ENCODE measurements at regions not wholly inside any gene's neighbourhood (a gene's known extent, or its start where the extent isn't known, plus 50 kb on each side); places are given as distances from the start of the nearest gene placed in this dataset.
"Not testable (repeated sequence)": the region's sequence is repeated elsewhere in the genome, so short reads cannot be mapped to it uniquely, and the experiment has no call there.

DNA sequence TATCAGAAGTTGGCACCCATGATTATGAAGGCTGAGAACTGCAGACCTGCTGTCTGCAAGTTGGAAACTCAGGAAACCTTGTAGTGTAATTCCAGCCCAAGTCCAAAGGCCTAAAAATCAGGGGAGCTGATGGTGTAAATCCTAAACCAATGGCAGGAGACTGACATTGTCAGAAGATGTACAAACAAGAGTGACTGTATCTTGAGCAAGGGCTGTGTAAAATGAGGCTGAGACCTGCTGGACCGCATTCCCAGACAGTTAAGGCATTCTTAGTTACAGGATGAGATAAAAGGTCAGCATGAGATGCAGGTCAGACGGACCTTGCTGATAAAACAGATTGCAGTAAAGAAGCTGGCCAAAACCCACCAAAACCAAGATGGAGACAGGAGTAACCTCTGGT is 147.7 kb downstream of the COG6 start:
- DNase-seq (ENCODE audit: low read depth, low spot score): peak; percentile 26
- peak overlapping the region; percentile 3 for H3K27ac ChIP-seq

DNA sequence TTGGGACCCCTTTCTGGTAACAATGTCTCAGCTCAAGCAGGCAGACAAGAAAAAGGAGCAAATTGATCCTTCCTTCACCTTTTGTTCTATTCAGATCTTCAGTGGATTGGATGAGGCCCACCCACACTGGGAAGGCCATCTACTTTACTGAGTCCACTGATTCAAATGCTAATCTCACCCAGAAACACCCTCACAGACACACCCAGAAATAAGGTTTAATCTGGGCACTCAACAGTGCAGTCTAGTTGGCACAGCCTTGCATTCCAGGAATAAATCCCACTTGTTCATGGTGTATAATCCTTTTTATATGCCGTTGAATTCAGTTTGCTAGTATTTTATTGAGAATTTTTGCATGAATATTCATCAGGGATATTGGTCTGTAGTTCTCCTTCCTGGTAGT is 148.4 kb downstream of the COG6 start:
- no peak for DNase-seq (ENCODE audit: low read depth, low spot score)
- no peak overlapping the region for H3K27ac ChIP-seq

DNA sequence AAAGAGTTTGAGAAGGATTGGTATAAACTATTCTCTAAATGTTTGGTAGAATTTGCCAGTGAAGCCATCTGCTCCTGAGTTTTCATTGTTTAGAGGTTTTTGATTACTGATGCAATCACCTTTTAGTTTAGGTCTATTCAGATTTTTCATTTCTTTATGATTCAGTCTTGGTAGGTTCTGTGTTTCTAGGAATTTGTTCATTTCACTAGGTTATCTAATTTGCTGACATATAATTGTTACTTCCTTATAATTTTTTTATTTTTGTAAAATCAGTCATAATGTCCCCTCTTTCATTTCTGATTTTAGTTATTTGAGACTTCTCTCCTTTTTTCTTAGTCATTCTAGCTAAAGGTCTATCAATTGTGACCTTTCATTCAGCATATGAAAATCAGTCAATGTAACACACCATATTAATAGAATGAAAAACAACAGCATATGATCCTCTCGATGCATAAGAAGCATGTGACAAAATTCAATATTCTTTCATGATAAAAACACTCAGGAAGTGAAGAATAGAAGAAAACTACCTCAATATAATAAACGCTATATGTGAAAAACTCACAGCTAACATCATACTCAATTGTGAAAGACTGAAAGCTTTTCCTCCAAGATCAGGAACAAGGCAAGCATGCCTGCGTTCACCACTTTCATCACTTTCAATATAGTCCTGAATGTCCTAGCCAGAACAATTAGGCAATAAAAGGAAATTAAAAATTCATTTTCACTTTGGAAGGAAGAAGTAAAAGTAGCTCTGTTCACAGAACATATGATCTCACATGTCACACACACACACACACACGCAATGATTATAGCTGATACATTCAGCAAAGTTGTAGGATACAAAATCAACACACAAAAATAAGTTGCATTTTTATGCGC is 149.1 kb downstream of the COG6 start:
- DNase-seq (ENCODE audit: low read depth, low spot score): no peak
- H3K27ac ChIP-seq: no peak overlapping the region

DNA sequence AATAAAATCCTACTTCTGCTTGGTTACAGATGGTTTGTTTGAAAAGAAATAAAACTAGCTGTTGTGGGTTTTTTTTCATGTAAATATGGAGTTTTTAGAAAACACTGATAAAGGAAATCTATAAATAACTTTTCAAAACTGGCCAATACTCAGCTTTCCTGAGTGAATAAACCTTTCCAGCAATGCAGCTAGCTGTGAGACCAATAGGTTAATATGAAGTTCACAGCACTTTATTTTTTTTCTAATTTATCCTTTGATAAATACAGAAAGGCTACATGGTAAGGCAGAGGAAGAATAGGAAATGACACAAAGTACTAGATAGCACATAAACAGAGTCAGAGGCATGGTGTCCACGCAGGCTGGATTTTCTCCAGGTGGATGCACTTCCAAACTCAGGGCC is 154.0 kb downstream of the COG6 start:
- no peak for DNase-seq (ENCODE audit: low read depth, low spot score)
- no peak overlapping the region for H3K27ac ChIP-seq

DNA sequence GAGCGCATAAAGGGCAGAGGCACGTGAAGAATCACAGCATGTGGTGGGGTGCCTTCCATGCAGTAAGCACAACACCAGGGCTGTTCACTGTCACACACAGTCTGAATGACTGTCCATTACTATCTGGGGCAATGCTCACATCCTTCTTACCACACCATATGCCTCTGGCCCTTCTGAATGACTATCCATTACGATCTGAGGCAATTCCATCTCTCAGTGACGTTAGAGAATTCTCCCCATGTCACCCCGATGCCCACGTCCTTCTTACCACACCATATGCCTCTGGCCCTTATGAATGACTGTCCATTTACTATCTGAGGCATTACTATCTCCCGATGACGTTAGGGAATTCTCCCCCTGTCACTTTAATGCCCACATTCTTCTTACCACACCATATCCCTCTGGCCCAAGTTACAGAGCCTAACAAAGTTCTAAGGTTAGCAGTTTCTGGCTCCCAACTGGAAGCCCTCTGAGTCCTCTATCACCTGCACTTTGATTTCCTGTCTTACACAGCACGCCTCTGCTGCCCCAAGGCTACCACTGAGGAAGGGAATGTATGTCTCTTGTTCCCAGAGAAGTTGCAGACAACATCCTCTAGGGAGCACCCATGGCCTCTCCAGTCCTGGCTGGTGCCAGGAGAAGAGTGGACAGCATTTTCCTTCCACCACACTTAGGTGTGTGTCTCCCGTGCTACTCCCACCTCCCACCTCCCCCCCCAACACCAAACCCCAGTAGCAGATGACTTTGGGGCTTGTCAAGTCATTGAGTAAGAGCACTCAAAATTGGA is 154.8 kb downstream of the COG6 start:
- no peak overlapping the region for H3K27ac ChIP-seq

DNA sequence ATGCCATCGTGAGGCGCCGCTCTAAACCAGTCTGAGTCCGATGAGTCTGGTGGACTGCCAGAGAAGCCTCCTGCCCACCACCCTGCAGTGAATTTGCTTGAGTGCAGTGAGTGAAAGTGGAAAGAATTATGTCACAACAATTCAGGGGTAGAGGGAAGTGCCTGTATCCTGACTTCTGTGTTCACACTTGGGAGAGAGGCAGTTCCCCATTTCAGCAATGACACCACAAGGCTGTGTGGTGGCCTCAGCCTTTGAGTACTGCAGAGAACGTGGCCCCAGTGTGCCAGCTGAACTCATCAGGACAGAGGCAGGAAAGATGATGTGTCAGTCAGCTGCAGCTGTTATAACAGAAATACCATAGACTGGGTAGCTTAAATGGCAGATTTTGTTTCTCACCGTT is 155.6 kb downstream of the COG6 start:
- no peak for DNase-seq (ENCODE audit: low read depth, low spot score)
- no peak overlapping the region for H3K27ac ChIP-seq

More for the DNA sequence above, 154.8 kb downstream of the COG6 start:
- no peak for DNase-seq (ENCODE audit: low read depth, low spot score)

DNA sequence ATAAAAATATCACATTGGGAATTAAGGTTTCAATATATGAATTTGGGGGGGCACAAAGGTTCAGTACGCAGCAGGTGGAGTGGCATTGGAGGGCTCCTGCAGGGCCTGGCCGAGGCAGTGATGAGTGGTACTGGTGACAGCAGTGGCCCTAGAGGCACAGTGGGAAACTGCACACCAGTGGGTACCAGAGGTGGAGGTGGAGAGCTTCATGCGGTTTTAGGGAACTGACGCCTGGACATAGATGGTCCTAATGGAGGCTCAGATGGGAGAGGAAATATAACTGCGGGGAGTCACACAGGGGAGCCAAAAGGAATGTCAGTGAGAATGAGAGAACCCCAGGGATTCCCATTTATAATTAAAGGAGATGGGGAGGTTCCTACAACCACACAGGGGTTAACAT is 156.2 kb downstream of the COG6 start:
- DNase-seq (ENCODE audit: low read depth, low spot score): no peak
- H3K27ac ChIP-seq: no peak overlapping the region

DNA sequence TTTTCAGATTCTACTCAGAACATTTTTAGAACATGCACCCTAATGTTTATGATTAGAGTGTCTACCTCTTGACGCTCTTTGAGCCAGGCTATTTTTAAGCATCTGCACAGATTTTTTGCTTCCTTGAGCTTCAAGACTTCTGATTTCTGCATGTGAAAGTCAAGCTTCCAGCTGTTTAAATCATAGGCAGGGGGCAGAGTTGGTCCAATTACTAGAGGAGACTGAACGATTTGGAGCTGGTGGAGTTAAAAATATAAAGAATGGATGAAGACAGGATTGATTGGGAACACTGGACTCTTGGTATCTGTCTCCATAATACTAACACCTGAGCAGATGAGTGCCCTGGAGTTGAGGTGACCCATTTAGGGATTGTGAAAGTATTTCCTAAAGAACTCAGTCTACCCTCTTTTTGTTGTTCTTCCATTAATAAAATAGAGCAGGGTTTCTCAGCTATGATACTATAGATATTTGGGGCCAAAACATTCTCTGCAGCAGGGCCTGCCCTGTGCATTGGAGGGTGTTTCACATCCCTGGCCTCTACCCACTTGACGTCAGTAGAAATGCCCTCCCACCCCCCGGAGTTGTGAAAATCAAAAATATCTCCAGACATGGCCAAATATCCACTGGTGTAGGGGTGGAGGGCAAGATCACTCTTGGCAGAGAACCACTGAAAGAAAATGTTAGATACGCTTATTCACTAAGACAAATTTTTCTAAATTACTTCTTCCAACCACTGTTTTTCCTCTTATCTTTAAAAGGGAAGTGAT is 160.1 kb downstream of the COG6 start:
- H3K27ac ChIP-seq: no peak overlapping the region
- no peak for DNase-seq (ENCODE audit: low read depth, low spot score)

DNA sequence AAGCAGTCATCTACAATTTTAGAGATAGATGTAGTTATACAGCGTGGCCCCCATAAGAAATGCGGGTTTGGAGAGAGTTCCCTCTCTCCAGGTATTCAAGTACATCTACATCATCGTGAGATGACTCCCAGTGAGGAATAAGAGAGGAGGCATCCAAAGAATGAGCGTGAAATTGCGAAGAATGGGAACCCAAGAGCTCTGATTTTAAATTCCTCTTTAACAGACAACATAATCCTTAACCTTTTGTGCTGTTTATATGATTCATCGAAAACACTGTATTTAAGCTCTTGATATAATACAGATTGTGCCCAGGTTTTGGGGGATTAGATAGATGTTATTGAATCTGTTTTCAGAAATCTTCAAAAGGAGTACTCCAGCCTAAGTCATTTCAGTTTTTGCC is 161.5 kb downstream of the COG6 start:
- no peak for DNase-seq (ENCODE audit: low read depth, low spot score)

DNA sequence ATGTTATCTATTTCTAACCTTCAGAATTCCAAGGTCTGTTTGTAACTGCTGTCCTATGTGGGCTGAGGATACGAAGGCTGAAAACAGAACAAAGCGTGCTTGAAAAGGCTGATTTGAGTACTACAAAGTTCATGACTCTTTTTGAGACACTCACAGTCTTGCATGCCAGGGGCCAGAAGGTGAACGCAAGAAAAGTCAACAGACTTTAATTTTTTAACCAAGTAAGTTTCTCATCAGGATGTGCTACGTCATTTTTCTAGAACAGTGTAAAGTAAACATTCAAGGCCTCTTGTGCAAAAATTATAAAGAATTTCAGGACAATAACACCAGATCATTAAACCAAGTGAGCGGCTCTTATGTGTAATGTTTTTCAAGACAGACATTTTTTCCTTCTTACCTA is 163.5 kb downstream of the COG6 start:
- no peak for DNase-seq (ENCODE audit: low read depth, low spot score)
- H3K27ac ChIP-seq: no peak overlapping the region

More for the DNA sequence above, 161.5 kb downstream of the COG6 start:
- no peak overlapping the region for H3K27ac ChIP-seq

DNA sequence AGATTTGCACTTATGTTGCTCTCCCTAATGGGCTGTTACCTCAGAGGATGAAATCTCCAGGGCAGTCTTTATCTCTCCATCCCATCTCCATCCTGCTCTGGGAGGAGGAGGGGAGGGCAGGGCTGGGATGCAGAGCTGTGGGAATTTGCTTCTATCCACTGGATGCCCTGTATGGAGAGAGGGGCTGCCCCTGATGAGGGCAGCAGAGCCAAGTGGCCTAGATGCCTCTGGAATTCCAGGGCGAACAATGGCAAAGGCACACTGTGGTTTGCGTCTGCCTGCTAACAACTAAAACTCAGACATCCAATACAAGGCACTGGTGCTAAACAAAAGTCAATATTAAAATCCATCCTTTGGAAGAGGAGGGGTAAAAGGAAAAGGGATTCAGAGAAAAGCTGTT is 165.1 kb downstream of the COG6 start:
- DNase-seq (ENCODE audit: low read depth, low spot score): no peak
- no peak overlapping the region for H3K27ac ChIP-seq

DNA sequence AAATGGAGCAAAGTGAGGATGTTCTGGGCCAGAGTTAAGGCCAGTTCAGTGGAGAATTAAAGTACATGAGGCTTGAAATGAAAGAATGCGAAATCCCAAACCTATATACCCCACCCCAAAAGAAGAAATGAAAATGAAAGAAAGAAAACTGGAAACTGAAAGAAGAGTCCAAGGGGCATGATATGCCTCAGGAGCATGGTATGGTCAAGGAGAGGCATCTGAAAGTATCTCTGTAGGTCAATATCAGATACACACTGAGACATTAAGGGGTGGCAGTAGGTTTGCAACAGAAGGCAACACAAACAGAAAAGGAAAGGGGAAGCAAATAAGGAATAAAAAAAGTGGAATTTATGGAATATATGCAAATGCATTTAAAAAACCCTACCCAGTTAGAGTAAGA is 166.5 kb downstream of the COG6 start:
- no peak for DNase-seq (ENCODE audit: low read depth, low spot score)
- no peak overlapping the region for H3K27ac ChIP-seq

DNA sequence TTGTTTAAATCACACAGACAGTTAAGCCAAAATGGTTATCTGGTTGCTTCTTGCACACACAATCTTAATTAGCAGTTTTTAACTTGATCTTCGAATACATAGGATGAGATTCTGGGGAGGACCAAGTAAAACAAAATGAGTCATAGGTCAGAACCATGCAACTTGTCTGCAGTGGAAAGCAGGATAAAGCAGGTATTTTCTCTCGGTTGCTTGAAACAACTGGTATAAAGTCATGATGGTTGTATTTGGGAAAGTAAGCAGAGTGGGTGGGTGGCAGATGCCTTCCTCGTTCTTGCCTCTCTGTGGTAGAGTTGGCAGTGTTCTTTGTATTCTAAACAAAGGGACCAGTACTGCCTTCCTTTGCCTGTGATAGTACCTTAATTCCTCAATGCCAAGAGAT is 167.0 kb downstream of the COG6 start:
- no peak for DNase-seq (ENCODE audit: low read depth, low spot score)
- no peak overlapping the region for H3K27ac ChIP-seq

DNA sequence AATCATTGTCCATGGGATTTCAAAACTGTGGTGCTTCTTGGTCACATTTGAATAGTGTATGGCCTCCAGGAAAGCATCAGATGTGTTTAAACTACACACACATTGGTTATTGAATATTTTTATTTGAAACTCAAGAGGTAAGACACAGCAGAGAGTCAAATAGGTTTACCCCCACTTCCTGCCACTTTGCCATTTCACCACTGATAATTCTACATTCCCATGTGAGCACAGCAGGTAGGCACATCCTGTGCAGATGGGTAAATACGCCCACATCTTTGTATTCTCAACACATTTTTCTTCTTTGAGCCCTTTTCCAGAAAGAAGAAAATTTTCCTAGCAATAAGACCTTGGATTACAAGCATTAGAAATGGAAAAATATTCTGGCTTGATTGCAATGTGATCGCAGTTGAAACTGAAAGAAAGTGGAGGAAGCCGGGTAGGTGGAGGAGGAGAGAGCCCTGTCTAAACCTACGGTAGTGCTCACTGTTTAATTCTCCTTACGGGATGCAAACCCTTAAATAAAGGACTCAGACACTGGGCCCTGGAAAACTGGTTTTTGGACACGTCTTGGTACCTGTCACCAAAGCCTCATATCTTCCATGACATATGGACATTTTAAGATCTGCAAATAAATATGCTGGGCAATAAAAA is 167.7 kb downstream of the COG6 start:
- no peak overlapping the region for H3K27ac ChIP-seq
- no peak for DNase-seq (ENCODE audit: low read depth, low spot score)

DNA sequence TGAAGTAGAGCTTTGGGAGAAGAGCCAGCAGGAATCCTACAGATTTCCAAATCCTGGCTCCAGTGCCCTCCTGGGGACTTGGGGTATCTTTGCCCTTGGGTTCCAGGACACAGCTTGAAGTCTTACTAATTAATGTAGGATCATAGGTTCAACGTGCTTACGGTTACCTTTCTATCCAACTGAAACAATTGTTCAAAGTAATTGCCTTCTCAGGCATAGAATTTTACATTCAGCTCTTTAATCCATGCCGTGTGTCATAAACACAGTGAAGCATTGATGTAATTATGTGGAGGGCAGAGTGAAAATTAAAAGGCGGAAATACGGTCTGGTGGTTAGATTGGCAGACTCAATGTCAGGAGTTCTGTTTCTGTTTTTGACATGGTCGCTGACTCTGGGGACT is 170.4 kb downstream of the COG6 start:
- DNase-seq (ENCODE audit: low read depth, low spot score): no peak

DNA sequence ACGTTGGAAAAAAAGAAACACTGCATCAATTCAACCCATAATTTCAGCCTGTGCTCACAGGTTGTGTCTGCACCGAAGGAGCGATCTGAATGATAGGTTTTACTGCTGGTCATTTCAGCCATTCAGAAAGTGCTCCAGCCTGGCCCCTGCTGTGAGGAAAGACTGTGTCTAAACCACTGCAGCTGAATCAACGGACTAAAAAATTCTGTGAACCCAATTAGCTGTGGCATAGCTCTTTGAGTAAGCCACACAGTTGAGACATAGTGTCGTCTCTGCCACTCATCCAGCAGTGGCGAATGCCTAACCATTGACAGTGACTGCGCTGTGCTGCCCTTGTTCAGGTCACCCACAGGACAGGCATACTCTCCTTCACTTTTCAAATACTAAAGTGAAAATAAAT is 179.8 kb downstream of the COG6 start:
- no peak for DNase-seq (ENCODE audit: low read depth, low spot score)
- no peak overlapping the region for H3K27ac ChIP-seq

More for the DNA sequence above, 170.4 kb downstream of the COG6 start:
- H3K27ac ChIP-seq: no peak overlapping the region

DNA sequence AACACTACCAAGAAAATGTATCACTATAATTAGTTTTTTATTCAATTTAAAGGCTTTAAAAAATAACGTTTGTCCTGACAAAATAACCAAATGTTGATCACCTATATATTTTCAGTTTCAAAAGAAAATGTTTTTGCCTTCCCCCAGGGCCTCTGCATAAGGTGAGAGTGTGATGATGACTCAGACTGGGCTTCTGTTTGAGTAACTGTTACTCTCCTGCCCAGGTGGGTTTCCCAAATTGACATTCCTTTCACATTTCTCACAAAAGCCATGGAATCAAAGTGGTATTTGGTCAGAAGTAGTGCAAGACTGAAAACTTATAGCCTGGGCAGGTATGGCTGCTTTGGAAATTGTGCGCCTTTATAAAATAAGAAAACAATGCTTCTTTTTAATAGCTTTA is 180.6 kb downstream of the COG6 start:
- no peak overlapping the region for H3K27ac ChIP-seq
- DNase-seq (ENCODE audit: low read depth, low spot score): peak; percentile 34

DNA sequence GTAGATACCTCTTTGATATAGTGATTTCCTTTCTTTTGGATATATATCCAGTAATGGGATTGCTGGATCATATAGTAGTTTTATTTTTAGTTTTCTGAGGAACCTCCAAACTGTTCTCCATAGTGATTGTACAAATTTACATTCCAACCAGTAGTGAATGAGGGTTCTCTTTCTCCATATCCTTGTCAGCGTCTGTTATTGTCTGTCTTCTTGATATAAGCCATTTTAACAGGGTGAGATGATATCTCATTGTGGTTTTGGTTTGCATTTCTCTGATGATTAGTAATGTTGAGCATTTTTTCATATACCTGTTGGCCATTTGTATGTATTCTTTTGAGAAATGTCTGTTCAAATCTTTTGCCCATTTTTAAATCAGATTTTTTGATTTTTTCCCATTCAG is 182.4 kb downstream of the COG6 start:
- not testable (repeated sequence) for H3K27ac ChIP-seq
- DNase-seq (ENCODE audit: low read depth, low spot score): peak; percentile 3

DNA sequence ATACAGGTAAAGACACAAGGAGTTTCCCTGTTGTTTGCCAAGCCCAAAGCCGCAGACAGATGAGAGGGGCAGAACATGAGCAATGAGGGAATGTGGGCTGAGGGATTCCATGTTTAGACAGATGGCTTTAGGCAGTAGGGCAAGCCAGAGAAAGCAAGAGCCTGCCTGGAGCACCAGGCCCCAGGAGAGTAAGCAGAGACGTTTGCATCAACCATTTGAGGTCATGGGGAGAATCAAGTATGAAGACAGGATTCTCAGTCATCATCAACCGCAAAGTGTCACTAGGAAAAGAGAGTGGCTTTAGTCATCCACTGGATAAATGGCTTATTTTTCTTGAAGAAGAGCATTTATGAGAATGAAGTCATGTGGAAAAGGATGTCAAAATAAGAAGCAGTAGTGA is 184.7 kb downstream of the COG6 start:
- no peak overlapping the region for H3K27ac ChIP-seq
- no peak for DNase-seq (ENCODE audit: low read depth, low spot score)

DNA sequence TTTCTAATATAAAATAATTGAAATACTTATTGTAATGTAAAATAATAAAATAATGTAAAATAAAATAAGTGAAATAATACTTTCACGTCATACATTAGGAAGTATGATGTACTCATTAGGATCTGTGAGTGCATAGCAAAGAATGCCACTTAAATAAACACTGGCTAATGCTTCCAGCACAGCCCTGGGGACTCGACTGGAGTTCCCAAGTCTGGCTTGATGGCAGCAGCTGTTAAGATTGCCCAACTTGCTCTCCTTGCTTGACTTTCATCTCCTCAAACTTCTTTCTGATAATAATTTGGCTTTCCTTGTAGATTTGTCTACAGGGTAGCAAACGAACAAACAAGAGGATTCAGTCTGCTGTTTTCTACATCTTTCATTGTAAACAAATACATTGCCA is 191.9 kb downstream of the COG6 start:
- no peak for DNase-seq (ENCODE audit: low read depth, low spot score)
- no peak overlapping the region for H3K27ac ChIP-seq
